ENCODE measurements at regions not wholly inside any gene's neighbourhood (a gene's known extent, or its start where the extent isn't known, plus 50 kb on each side); places are given as distances from the start of the nearest gene placed in this dataset.

- TF ChIP-seq EZH2 (IDR thresholded peaks at IDR 0.05) (no peak), CTCF (IDR thresholded peaks at IDR 0.05) (no peak), EZH2phosphoT487 (IDR thresholded peaks at IDR 0.05) (no peak)
Measured at GRCh38 chr3:126263539-126263938, 83.2 kb upstream of the ALDH1L1 start.
